Pancreas (tissue), 10 donors: ENCODE measurements at regions not wholly inside any gene's neighbourhood (a gene's known extent, or its start where the extent isn't known, plus 50 kb on each side); places are given as distances from the start of the nearest gene placed in this dataset.

Experiments used
- ATAC-seq, 4 donors: fragments of 200-7000 bp; cut with Tn5 transposase; one replicate each; pipeline versions ENCODE4 v1.8.0 to v1.9.1; 2020; ENCODE audit warnings: mild to moderate bottlenecking in 4 of 4, moderate library complexity in 4 of 4
- DNase-seq, 6 donors: peaks; one replicate each; pipeline ENCODE4 v3.0.0-alpha.2; 2020
- FAIRE-seq: peaks from 2 replicates; lab custom pipeline; 2012; peaks lifted over from hg19 to GRCh38; lab: Jason Lieb, UNC
- H3K27ac ChIP-seq, 4 donors: fragments of 200-600 bp; sonication (generic); 1 replicate in 3 of 4; 2 replicates in 1 of 4; pipeline versions ENCODE4 v1.5.0 to v1.8.0; 2020
- H3K27me3 ChIP-seq, 4 donors: fragments of 200-600 bp; one replicate each; pipeline ENCODE4 v1.8.0; 2021
- H3K36me3 ChIP-seq, 3 donors: fragments of 200-600 bp; sonication (generic) in 1 of 3; one replicate each; pipeline versions ENCODE4 v1.5.0 to v1.8.0; 2020 to 2021
- H3K4me1 ChIP-seq, 3 donors: fragments of 200-600 bp; one replicate each; pipeline ENCODE4 v1.8.0; 2021
- H3K4me3 ChIP-seq, 4 donors: fragments of 200-600 bp; sonication (generic) in 2 of 4; one replicate each; pipeline versions ENCODE4 v1.5.0 to v1.8.0; 2020 to 2021
- H3K9me3 ChIP-seq, 4 donors: fragments of 200-600 bp; one replicate each; pipeline ENCODE4 v1.8.0; 2021
- CTCF ChIP-seq, 4 donors: fragments of 200-600 bp; sonication (generic) in 3 of 4; IDR thresholded peaks; one replicate each; pipeline versions ENCODE4 v1.5.0 to v1.8.0; 2021; ENCODE audit warnings: antibody characterized with exemption in 4 of 4
- WGBS, 2 donors: extraction: QIAGEN DNeasy Blood & Tissue Kit; methylation state at CpG; one replicate each; pipeline ENCODE4 v1.1.7; 2013; 5-methylcytosine and 5-hydroxymethylcytosine counted together
- intact Hi-C, 3 donors: fragments of 100-400 bp; cut with DNase I; formaldehyde crosslinking; loops; one replicate each; pipeline versions ENCODE4 v1.11.1 to v1.14.2; 2022
- donor health status: healthy with polysubstance abuse.
- donor health status: DM: no; HTN: no; CAD: no; lungs with moderate emphysema.
- donor health status: DM: no; HTN: no; CAD: no.
- donor health status: control.
- donor health status: control.
- donor health status: Bipolar disorder and iron deficiency.
- donor health status: DM: yes; HTN: yes; CAD: no.
- donor health status: DM: no; HTN: no; CAD: no.
- donor health status: DM: no; HTN: no; CAD: no.
- donor health status: DM: yes; HTN: yes; CAD: no.

DNA sequence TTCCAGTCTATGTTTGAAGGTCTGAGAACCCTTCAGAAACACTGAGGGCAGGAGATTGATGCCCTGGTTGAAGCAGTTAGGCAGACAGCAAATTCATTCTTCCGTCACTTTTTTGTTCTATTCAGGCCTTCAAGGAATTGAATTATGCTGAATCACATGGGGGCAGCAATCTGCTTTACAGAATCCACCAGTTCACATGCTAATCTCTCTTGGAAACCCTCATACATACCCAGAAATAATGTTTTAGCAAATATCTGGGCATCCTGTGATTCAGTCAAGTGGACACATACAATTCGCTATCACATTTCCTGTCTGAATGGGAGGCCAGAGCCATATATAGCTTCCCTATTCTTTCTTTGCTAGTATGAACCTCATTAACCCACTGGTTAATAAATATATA is 301.4 kb upstream of the CNTNAP5 start:
- ATAC-seq = no peak
- no peaks in the 10 kb centered on the region for H3K27me3 ChIP-seq
- 53 to 58% methylated on average over 2 of the region's 2 CpGs for WGBS, 2 donors
- intact Hi-C loops = no loop called here
- no peak for TF ChIP-seq CTCF (IDR thresholded peaks at IDR 0.05)
- no peak for DNase-seq
- no peaks in the 10 kb centered on the region for H3K9me3 ChIP-seq
- no peaks in the 10 kb centered on the region for H3K4me1 ChIP-seq
- no peaks in the 10 kb centered on the region for H3K36me3 ChIP-seq
- H3K4me3 ChIP-seq = no peak overlapping the region
- no peak for FAIRE-seq
- H3K27ac ChIP-seq = no peak overlapping the region

DNA sequence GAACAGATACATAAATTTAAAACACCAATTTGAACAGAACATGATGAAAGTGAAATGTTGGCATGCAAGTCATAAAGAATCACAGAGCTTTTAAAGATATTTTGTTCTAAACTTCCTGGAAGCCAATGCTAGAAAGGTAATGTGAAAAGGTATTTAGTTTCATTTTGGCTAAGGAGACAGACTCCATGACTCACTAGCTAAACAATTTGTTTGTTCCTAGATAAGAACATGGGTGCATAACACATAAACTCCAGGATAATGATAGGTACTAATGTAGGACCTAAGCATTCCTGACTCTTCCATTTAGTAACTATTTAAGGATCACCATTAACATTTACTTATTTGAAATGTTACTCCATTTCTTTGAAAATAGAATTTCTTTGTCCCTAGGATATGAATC is 292.5 kb upstream of the CNTNAP5 start:
- peaks cover 0 to 4% (median 0%) of the 10 kb centered on the region in 4 donors for H3K9me3 ChIP-seq

GRCh38 chr2:123737371-123737770 is 287.7 kb upstream of the CNTNAP5 start:
- FAIRE-seq (no peak), DNase-seq (no peak), ATAC-seq (no peak)
- Histone ChIP-seq H3K27me3 (no peaks in the 10 kb centered on the region), H3K9me3 (peaks cover 0 to 4% (median 0%) of the 10 kb centered on the region in 4 donors), H3K4me3 (no peak overlapping the region), H3K4me1 (no peaks in the 10 kb centered on the region), H3K36me3 (no peaks in the 10 kb centered on the region), H3K27ac (no peak overlapping the region)
- intact Hi-C loops = no loop called here
- TF ChIP-seq CTCF (IDR thresholded peaks at IDR 0.05) = no peak

More for the DNA sequence above, 292.5 kb upstream of the CNTNAP5 start:
- Histone ChIP-seq H3K27ac (no peak overlapping the region), H3K27me3 (no peaks in the 10 kb centered on the region), H3K4me3 (no peak overlapping the region), H3K36me3 (no peaks in the 10 kb centered on the region), H3K4me1 (no peaks in the 10 kb centered on the region)
- ATAC-seq (peak; percentile 61 to 94 (median 81)), DNase-seq (no peak), FAIRE-seq (no peak)
- intact Hi-C loops = no loop called here
- TF ChIP-seq CTCF (IDR thresholded peaks at IDR 0.05) = no peak

GRCh38 chr2:123738643-123739042 is 286.4 kb upstream of the CNTNAP5 start:
- ATAC-seq (peak in 2 of 4 donors; percentile 39 to 58), FAIRE-seq (no peak), DNase-seq (no peak)
- intact Hi-C loops = no loop called here
- Histone ChIP-seq H3K9me3 (peaks cover 0 to 4% (median 0%) of the 10 kb centered on the region in 4 donors), H3K27me3 (no peaks in the 10 kb centered on the region), H3K4me1 (no peaks in the 10 kb centered on the region), H3K27ac (no peak overlapping the region), H3K36me3 (no peaks in the 10 kb centered on the region), H3K4me3 (no peak overlapping the region)
- WGBS, 2 donors = 29 to 50% methylated on average over 1 of the region's 1 CpG
- TF ChIP-seq CTCF (IDR thresholded peaks at IDR 0.05) = no peak

GRCh38 chr2:123746006-123746405 is 279.1 kb upstream of the CNTNAP5 start:
- ATAC-seq (no peak), FAIRE-seq (no peak)
- 40 to 61% methylated on average over 1 of the region's 1 CpG for WGBS, 2 donors

More at GRCh38 chr2:123746006-123746405, 279.1 kb upstream of the CNTNAP5 start:
- Histone ChIP-seq H3K36me3 (no peaks in the 10 kb centered on the region), H3K9me3 (no peaks in the 10 kb centered on the region), H3K4me3 (no peak overlapping the region), H3K27me3 (no peaks in the 10 kb centered on the region), H3K27ac (no peak overlapping the region), H3K4me1 (no peaks in the 10 kb centered on the region)
- intact Hi-C loops = no loop called here
- no peak for TF ChIP-seq CTCF (IDR thresholded peaks at IDR 0.05)
- DNase-seq = no peak
